GM23338 (cell line): ENCODE measurements at regions not wholly inside any gene's neighbourhood (a gene's known extent, or its start where the extent isn't known, plus 50 kb on each side); places are given as distances from the start of the nearest gene placed in this dataset.
A peak's percentile ranks its signal among the peaks of the same experiment; 100 is the strongest.

Experiments used
- ATAC-seq: fragments of 200-7000 bp; cut with Tn5 transposase; 3 replicates; pipeline ENCODE4 v1.9.1; 2020
- DNase-seq: peaks from one replicate; pipeline ENCODE4 v3.0.0-alpha.2; 2015; ENCODE audit warnings: low spot score
- H2AFZ ChIP-seq: fragments of 200-600 bp; sonication (generic); 2 replicates; pipeline ENCODE4 v1.8.0; 2016; ENCODE audit warnings: antibody characterized with exemption, mild to moderate bottlenecking, moderate library complexity
- H3F3A ChIP-seq: fragments of 200-600 bp; sonication (generic); replicated peaks from 2 replicates; pipeline ENCODE4 v1.8.0; 2017; ENCODE audit warnings: antibody characterized with exemption, mixed run types, low read depth
- H3K27ac ChIP-seq: fragments of 200-600 bp; sonication (generic); 2 replicates; pipeline ENCODE4 v1.6.1; 2016; ENCODE audit warnings: low read depth
- H3K27me3 ChIP-seq: fragments of 200-600 bp; sonication (generic); 2 replicates; pipeline ENCODE4 v1.8.0; 2016; ENCODE audit warnings: mild to moderate bottlenecking, mixed run types, moderate library complexity; ENCODE audit not compliant: insufficient read depth
- H3K36me3 ChIP-seq: fragments of 200-600 bp; sonication (generic); 2 replicates; pipeline ENCODE4 v1.8.0; 2016; ENCODE audit warnings: mild to moderate bottlenecking; ENCODE audit not compliant: insufficient read depth
- H3K4me1 ChIP-seq: fragments of 200-600 bp; sonication (generic); 2 replicates; pipeline ENCODE4 v1.8.0; 2016; ENCODE audit warnings: mild to moderate bottlenecking, moderate library complexity; ENCODE audit not compliant: insufficient read depth
- H3K4me2 ChIP-seq: fragments of 200-600 bp; sonication (generic); 2 replicates; pipeline ENCODE4 v1.7.1; 2017; ENCODE audit warnings: mixed run types
- H3K4me3 ChIP-seq: fragments of 200-600 bp; sonication (generic); 2 replicates; pipeline ENCODE4 v1.6.1; 2016; ENCODE audit warnings: mixed run types
- H3K79me2 ChIP-seq: fragments of 200-600 bp; sonication (generic); replicated peaks from 2 replicates; pipeline ENCODE4 v1.8.0; 2017; ENCODE audit warnings: mild to moderate bottlenecking; ENCODE audit not compliant: insufficient read depth
- H3K9me2 ChIP-seq: fragments of 200-600 bp; sonication (generic); 2 replicates; pipeline ENCODE4 v1.8.0; 2017; ENCODE audit not compliant: insufficient read depth
- H4K20me1 ChIP-seq: fragments of 200-600 bp; sonication (generic); replicated peaks from 2 replicates; pipeline ENCODE4 v1.8.0; 2017; ENCODE audit warnings: mild to moderate bottlenecking; ENCODE audit not compliant: insufficient read depth
- H3K27ac Mint-ChIP-seq: 2 replicates; pipeline ENCODE4 v1.8.0; 2020; ENCODE audit warnings: inconsistent platforms, mild to moderate bottlenecking, moderate library complexity, mixed read lengths
- H3K27me3 Mint-ChIP-seq: 3 replicates; pipeline ENCODE4 v1.8.0; 2022; ENCODE audit warnings: low read depth, mild to moderate bottlenecking, moderate library complexity, mixed read lengths, inconsistent platforms; ENCODE audit not compliant: insufficient read depth, poor library complexity
- H3K36me3 Mint-ChIP-seq: 3 replicates; pipeline ENCODE4 v1.8.0; 2021; ENCODE audit warnings: low read depth, mild to moderate bottlenecking, inconsistent platforms, moderate library complexity, mixed read lengths
- H3K4me1 Mint-ChIP-seq: 3 replicates; pipeline ENCODE4 v1.8.0; 2020; ENCODE audit warnings: mild to moderate bottlenecking, inconsistent platforms, mixed read lengths
- H3K4me3 Mint-ChIP-seq: 3 replicates; pipeline ENCODE4 v1.8.0; 2021; ENCODE audit warnings: moderate library complexity, mild to moderate bottlenecking, inconsistent platforms, mixed read lengths
- H3K9me3 Mint-ChIP-seq: 3 replicates; pipeline ENCODE4 v1.8.0; 2020; ENCODE audit warnings: moderate library complexity, mild to moderate bottlenecking, inconsistent platforms, mixed read lengths
- CREB1 ChIP-seq: fragments of 250-450 bp; sonication (Bioruptor Pico); IDR thresholded peaks from 2 replicates; pipeline ENCODE4 v1.5.0; 2020; ENCODE audit warnings: low read depth, mild to moderate bottlenecking, moderate library complexity
- CTCF ChIP-seq, 2 experiments: fragments of 200-600 bp in 1 of 2; sonication (generic) in 1 of 2; conservative IDR thresholded peaks; 2 replicates each; pipeline versions ENCODE4 v1.5.1 to v1.6.1; 2016 to 2017; ENCODE audit warnings: antibody characterized with exemption in 2 of 2, low read depth in 2 of 2, mild to moderate bottlenecking in 2 of 2, moderate library complexity in 1 of 2
- ETS1 ChIP-seq: IDR thresholded peaks from 2 replicates; pipeline ENCODE4 v1.6.1; 2016; ENCODE audit warnings: antibody characterized with exemption
- EZH2 ChIP-seq: fragments of 200-600 bp; sonication (generic); IDR thresholded peaks from one replicate; pipeline ENCODE4 v1.8.0; 2017; ENCODE audit warnings: antibody characterized with exemption, mild to moderate bottlenecking, low read depth; ENCODE audit not compliant: unreplicated experiment
- EZH2phosphoT487 ChIP-seq: fragments of 200-600 bp; sonication (generic); IDR thresholded peaks from one replicate; pipeline ENCODE4 v1.8.1; 2018; ENCODE audit warnings: antibody characterized with exemption; ENCODE audit not compliant: unreplicated experiment
- JUNB ChIP-seq: IDR thresholded peaks from one replicate; pipeline ENCODE4 v1.6.1; 2016; ENCODE audit warnings: antibody characterized with exemption; ENCODE audit not compliant: unreplicated experiment
- NANOG ChIP-seq: IDR thresholded peaks from 2 replicates; pipeline ENCODE4 v1.6.1; 2016; ENCODE audit warnings: antibody characterized with exemption, borderline replicate concordance
- POLR2AphosphoS5 ChIP-seq: IDR thresholded peaks from 2 replicates; pipeline ENCODE4 v1.6.1; 2016; ENCODE audit warnings: antibody characterized with exemption, low read depth
- ZNF114 ChIP-seq: fragments of 250-450 bp; sonication (Bioruptor Pico); IDR thresholded peaks from 2 replicates; pipeline ENCODE4 v1.5.0; 2020; ENCODE audit warnings: mild to moderate bottlenecking, moderate library complexity
- ZNF331 ChIP-seq: fragments of 250-450 bp; sonication (Bioruptor Pico); IDR thresholded peaks from 2 replicates; pipeline ENCODE4 v1.5.0; 2020; ENCODE audit warnings: low read depth, mild to moderate bottlenecking, moderate library complexity

GRCh38 chr7:26469188-26469587 lies 177.5 kb downstream of the SNX10 start:
- Mint-ChIP-seq H3K9me3 (no peaks in the 10 kb centered on the region), H3K4me1 (no peaks in the 10 kb centered on the region), H3K27me3 (peaks cover 2% of the 10 kb centered on the region), H3K27ac (no peak overlapping the region; the same call in 1 of the 2 replicates), H3K4me3 (no peak overlapping the region), H3K36me3 (no peaks in the 10 kb centered on the region)
- H3K4me1 ChIP-seq: no peaks in the 10 kb centered on the region
- TF ChIP-seq POLR2AphosphoS5: no peak
- no peak for TF ChIP-seq ZNF331 (CRISPR knock-in tag)
- TF ChIP-seq EZH2phosphoT487: no peak
- TF ChIP-seq ETS1: no peak
- no peak overlapping the region for H3K4me2 ChIP-seq
- H3K27me3 ChIP-seq: no peaks in the 10 kb centered on the region
- H3F3A ChIP-seq: no peaks in the 10 kb centered on the region
- H3K9me2 ChIP-seq: no peaks in the 10 kb centered on the region
- H4K20me1 ChIP-seq: no peaks in the 10 kb centered on the region
- no peak overlapping the region for H3K4me3 ChIP-seq
- H3K79me2 ChIP-seq: no peaks in the 10 kb centered on the region
- no peak for DNase-seq
- H3K27ac ChIP-seq: no peak overlapping the region
- no peak for ATAC-seq
- no peaks in the 10 kb centered on the region for H3K36me3 ChIP-seq
- no peak overlapping the region for H2AFZ ChIP-seq

- Mint-ChIP-seq H3K4me1 (no peaks in the 10 kb centered on the region), H3K4me3 (no peak overlapping the region), H3K27me3 (peaks cover 2% of the 10 kb centered on the region), H3K27ac (no peak overlapping the region), H3K9me3 (no peaks in the 10 kb centered on the region), H3K36me3 (no peaks in the 10 kb centered on the region)
- Histone ChIP-seq H3K27me3 (no peaks in the 10 kb centered on the region), H4K20me1 (no peaks in the 10 kb centered on the region), H3K9me2 (no peaks in the 10 kb centered on the region), H3K4me3 (no peak overlapping the region), H3K27ac (no peak overlapping the region), H3K4me1 (no peaks in the 10 kb centered on the region), H3F3A (no peaks in the 10 kb centered on the region), H3K36me3 (no peaks in the 10 kb centered on the region), H2AFZ (peak overlapping the region; percentile 52; the same call in 1 of the 2 replicates), H3K4me2 (no peak overlapping the region), H3K79me2 (no peaks in the 10 kb centered on the region)
- DNase-seq (no peak), ATAC-seq (no peak)
- TF ChIP-seq JUNB: no peak
- no peak for TF ChIP-seq ZNF331 (CRISPR knock-in tag)
- no peak for TF ChIP-seq NANOG
- no peak for TF ChIP-seq ETS1
These were observed 179.0 kb downstream of the SNX10 start for GRCh38 chr7:26470691-26471090.

GRCh38 chr7:26471306-26472075 lies 179.8 kb downstream of the SNX10 start:
- H3F3A ChIP-seq: no peaks in the 10 kb centered on the region
- ATAC-seq: no peak
- H3K27me3 ChIP-seq: no peaks in the 10 kb centered on the region
- no peaks in the 10 kb centered on the region for H3K9me3 Mint-ChIP-seq
- H3K27ac ChIP-seq: no peak overlapping the region
- H3K4me2 ChIP-seq: no peak overlapping the region
- H3K27me3 Mint-ChIP-seq: peaks cover 6% of the 10 kb centered on the region
- no peak overlapping the region for H2AFZ ChIP-seq
- no peaks in the 10 kb centered on the region for H3K9me2 ChIP-seq
- H3K79me2 ChIP-seq: no peaks in the 10 kb centered on the region
- no peak overlapping the region for H3K27ac Mint-ChIP-seq
- no peak for DNase-seq
- no peak overlapping the region for H3K4me3 Mint-ChIP-seq
- no peaks in the 10 kb centered on the region for H3K36me3 ChIP-seq
- H3K4me1 Mint-ChIP-seq: peaks cover 4% of the 10 kb centered on the region
- no peak for TF ChIP-seq ETS1
- no peak for TF ChIP-seq CTCF (conservative IDR thresholded peaks at IDR 0.05; ENCODE audit: low read depth in 2 of 2)
- TF ChIP-seq ZNF114 (CRISPR knock-in tag): no peak
- TF ChIP-seq EZH2phosphoT487: no peak
- no peak for TF ChIP-seq CREB1 (CRISPR knock-in tag)
- no peak for TF ChIP-seq EZH2
- no peak for TF ChIP-seq POLR2AphosphoS5
- no peak overlapping the region for H3K4me3 ChIP-seq
- peaks cover 6% of the 10 kb centered on the region; the same call in 1 of the 2 replicates for H3K4me1 ChIP-seq
- no peaks in the 10 kb centered on the region for H3K36me3 Mint-ChIP-seq
- no peaks in the 10 kb centered on the region for H4K20me1 ChIP-seq
